ENCODE measurements at regions not wholly inside any gene's neighbourhood (a gene's known extent, or its start where the extent isn't known, plus 50 kb on each side); places are given as distances from the start of the nearest gene placed in this dataset.

DNA sequence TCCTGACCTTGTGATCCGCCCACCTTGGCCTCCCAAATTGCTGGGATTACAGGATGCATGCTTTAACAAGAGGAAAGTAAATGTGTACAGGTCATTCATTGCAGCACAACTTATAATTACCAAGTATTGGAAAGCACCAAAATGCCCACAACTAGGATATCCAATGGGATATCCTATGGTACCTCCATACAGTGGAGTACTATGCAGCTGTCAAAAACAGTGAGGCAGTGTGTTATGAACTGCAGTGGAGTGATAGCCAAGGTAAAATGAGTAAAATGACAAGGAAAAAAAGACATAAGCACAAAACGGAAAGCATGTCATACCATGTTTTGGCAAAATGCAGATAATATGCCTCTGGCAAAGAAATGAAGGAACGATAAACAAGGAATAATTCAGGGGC is 87.6 kb downstream of the FOXL1 start:
- TF ChIP-seq, protein P1, sequence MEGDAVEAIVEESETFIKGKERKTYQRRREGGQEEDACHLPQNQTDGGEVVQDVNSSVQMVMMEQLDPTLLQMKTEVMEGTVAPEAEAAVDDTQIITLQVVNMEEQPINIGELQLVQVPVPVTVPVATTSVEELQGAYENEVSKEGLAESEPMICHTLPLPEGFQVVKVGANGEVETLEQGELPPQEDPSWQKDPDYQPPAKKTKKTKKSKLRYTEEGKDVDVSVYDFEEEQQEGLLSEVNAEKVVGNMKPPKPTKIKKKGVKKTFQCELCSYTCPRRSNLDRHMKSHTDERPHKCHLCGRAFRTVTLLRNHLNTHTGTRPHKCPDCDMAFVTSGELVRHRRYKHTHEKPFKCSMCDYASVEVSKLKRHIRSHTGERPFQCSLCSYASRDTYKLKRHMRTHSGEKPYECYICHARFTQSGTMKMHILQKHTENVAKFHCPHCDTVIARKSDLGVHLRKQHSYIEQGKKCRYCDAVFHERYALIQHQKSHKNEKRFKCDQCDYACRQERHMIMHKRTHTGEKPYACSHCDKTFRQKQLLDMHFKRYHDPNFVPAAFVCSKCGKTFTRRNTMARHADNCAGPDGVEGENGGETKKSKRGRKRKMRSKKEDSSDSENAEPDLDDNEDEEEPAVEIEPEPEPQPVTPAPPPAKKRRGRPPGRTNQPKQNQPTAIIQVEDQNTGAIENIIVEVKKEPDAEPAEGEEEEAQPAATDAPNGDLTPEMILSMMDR (IDR thresholded peaks at IDR 0.05; ENCODE audit: low read depth, low read length) = no peak
- TF ChIP-seq EZH2phosphoT487 (IDR thresholded peaks at IDR 0.05; ENCODE audit: low read depth) = no peak
